ENCODE measurements at regions not wholly inside any gene's neighbourhood (a gene's known extent, or its start where the extent isn't known, plus 50 kb on each side); places are given as distances from the start of the nearest gene placed in this dataset.

DNA sequence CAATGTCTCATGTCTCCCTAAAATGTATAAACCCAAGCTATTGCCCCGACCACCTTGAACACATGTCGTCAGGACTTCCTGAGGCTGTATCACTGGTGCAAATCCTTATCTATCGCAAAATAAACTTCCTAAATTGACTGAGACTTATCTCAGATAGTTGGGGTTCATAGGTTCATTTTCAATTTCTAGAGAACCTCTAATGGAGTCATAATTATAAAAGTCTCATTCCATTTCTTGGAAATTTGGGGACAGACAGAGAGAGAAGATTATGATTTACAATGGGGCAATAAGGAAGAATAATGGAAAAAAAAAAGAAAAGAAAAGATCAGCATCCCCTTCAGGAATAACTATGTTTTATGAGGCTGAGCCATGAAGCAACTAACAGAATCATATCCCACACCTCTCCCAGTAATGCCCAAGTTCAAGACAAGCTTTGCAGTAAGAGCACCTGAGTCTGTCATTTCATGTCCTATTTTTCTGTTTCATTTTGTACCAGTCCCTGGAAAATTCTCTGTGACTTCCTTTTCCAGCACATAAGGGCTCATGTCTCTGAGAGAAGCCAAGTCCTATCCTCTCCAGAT, 70.0 kb upstream of the ETS2 start:
- no peak for DNase-seq (ENCODE audit: low read depth in 1 of 2, low spot score in 1 of 2)

DNA sequence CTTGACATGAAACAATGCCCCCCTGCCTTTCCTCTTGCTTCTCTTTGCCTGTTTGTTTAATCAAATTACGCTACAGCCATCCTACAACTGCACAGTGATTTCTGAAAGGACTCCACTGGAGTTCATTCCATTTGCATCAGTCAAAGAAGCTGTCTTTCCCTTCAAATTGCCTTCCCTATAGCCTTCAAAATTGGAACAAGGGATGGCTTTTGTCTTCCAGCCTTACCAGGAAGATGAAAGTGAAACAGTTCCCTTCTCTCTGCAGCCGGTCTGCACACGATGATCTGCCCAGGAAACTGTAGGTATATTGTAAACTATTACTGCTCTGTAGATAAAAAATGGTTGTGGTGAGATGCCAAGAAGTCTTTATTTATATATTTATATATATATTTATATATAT, 65.6 kb upstream of the ETS2 start:
- no peak for DNase-seq (ENCODE audit: low read depth in 1 of 2, low spot score in 1 of 2)

DNA sequence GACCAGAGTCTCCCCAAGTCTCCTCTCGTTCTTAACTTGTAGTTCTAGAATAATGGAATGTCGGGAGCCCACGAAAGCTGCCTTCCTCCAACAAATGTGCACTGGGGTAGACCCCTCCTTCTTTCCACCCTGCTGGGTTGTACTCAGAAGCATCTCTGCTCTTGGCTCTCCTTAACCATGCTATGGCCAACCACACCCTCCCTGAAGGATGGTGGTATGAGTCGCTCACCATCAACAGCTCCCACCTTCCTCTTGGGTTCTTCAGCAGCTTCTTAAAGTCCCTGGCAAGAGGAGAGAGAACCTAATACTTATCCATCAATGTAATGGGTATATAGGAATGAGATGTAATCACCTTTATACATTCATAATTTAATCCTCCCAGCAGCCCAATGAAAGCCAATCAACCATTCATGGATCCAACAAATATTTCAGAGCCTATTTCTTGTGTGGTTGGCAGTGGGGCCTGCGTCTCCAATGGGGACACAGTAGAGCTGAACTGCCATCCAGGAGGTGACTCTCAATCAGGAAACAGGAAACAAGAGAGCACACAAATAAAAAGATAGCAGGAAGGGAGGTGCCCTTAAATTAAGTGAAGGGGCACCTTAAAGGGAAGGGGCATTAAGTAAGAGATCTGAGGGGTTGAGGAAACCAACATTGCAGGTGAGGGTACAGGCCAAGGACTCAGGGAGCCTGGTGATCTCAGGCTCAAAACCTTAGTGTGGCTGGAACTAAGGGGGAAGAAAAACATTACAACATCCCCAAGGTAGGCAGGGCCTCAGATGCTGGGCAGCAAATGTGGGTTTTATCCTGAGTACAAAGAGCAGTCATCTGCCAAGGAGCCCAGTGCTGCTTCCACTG, 64.4 kb upstream of the ETS2 start:
- DNase-seq (ENCODE audit: low read depth in 1 of 2, low spot score in 1 of 2): no peak

DNA sequence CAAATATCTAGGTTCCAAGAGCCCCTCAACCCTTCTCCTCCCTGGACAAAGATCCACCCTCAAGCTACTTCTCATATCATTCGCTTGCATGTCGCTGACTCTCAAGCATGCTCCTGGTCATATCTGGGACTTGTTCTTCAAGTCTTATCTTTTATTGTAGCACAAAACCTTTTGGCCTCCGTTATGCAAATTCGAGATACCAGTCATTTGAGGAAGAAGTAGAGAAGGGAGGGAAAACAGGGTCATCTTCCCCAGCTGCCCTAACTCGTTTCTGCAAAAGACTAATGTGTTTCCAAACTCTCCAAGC, 63.8 kb upstream of the ETS2 start:
- DNase-seq (ENCODE audit: low read depth in 1 of 2, low spot score in 1 of 2): no peak

DNA sequence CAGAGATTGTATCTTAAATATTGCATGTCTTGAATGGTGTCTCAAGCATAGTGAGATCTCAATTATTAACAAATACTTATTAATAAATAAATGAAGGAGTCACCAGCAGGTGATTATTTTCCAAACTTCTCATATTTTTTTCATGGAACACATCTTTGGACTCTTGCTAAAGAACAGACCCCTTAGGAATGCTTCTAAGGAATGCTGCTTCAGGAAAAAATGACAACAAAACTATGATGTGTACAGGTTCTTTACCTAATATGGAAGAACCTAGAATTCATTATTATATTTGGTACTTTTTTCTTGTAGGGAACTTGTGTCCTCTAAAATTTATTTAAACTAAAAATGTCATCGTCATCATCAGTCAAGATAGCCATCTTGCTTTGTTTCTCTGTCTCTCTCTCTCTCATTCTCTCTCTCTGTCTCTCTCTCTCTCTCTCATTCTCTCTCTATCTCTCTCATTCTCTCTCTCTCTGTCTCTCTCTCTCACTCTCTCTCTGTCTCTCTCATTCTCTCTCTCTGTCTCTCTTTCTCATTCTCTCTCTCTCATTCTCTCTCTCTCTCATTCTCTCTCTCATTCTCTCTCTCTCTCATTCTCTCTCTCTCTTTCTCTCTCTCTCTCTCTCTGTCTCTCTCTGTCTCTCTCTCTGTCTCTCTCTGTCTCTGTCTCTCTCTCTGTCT, 63.0 kb upstream of the ETS2 start:
- DNase-seq (ENCODE audit: low read depth in 1 of 2, low spot score in 1 of 2): no peak

DNA sequence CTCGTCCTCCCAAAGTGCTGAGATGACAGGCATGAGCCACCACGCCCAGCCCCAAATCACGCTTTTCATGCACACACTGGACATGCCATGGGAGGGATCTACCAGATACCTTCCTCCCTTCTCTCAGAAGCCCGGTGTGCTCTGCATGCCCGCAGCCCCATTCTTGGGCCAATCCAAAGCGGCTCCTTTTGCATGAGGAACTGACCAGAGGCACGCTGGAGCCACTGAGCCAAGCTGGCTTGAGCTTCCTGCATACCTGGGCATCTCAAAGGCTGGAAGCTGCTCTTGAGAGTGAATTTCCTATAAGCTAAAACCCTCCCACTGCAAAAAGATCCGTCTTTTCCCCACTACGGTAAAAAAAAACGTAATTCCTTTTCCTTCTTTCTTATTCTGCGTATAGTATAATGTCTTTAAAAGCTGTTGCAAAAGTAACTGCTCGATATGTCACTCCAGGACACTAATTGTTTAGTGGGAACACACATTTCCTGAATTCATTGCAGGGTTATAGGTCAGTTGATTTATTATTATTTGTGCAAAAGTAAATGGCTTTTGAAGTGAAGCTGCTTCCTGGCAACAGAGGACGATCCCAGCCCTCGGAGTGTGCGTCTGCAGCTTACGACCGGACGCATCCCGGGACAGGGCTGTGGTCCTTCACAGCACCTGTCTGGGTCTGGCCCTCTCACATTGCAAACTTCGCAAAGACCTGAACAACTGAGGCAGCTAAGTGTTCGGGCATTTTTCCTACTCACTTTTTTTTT, 61.8 kb upstream of the ETS2 start:
- no peak for DNase-seq (ENCODE audit: low read depth in 1 of 2, low spot score in 1 of 2)

DNA sequence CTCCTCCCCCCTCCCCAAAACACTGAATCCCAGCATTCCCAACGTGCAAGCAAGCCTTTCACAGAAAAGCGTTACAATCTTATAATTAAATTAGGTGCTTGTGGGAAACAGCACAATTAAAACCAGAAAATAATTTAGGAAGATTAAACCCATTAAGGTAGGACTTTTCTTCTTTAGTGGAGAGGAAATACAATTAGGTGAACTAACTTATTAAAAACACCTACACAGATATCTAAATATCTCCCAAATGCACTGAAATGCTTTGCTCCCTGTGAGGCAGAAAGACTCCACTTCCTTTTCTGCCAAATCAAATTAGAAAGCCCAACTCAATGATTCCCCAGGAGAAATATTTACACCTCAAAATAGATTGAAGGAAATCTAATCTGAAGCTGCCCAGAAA, 60.9 kb upstream of the ETS2 start:
- DNase-seq (ENCODE audit: low read depth in 1 of 2, low spot score in 1 of 2): no peak

DNA sequence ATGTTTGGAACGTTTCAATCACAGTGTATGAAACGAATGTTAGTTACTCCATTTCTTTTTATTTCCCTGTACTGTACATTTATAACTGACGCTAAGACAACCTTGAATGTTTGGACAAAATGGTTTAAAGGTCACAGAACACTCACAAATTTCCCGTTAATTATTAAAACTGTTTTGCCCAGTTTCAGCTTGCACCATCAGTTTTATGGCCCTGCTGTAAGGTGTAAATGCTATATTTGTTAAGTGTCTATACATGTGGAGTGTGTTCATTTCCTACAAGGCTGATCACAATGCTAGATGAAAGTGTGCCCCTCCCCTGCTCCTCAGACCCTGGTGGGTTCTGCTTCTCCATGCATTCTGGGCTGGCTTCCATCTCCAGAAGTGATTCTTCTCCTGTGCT, 57.9 kb upstream of the ETS2 start:
- no peak for DNase-seq (ENCODE audit: low read depth in 1 of 2, low spot score in 1 of 2)

DNA sequence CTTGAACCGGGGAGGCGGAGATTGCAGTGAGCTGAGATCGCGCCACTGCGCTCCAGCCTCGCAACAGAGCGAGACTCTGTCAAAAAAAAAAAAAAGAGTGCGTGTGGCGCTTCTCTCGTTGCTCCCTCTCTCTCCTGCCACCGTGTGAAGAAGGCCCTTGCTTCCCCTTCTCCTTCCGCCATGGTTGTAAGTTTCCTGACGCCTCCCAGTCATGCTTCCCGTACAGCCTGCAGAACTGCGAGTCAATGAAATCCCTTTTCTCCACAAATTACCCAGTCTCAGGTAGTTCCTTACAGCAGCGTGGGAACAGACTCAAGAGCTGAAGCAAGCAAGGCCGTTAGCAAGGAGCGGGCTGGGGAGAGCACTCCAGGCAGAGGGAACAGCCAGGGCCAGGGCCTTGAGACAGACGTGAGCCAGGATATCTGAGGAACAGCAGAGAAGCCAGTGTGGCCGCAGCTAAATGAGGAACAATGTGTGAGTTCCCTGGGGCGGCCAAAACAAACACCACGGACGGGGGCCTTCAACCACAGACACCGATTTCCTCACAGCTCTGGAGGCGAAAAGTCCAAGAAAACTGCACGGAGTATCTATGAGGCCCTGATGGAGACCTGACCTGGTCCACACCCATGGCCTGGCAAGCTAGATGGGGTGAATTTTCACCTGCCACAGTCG, 54.2 kb upstream of the ETS2 start:
- DNase-seq (ENCODE audit: low read depth in 1 of 2, low spot score in 1 of 2): no peak

DNA sequence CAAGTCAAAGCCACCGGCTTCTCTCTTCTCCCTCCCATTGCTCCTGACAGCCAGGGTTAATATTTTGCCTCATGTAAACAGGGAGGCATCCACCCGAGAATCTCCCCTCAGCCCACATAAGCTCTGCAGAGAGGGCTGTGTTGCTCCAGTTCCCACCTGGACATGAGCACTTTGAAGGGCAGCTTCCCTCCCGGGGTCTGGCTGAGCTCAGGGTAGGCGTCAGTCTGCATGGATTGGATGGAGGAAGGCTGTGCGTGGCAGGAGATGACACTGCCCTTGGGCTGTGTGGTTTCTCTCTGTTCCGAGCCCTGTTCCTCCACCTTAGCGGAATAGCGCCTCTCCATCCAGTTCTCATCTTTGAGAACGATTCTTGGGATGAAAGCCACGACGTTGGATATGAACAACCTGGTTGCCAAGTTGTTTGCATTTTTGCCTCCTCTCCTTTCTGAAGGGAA, 53.7 kb upstream of the ETS2 start:
- no peak for DNase-seq (ENCODE audit: low read depth in 1 of 2, low spot score in 1 of 2)

DNA sequence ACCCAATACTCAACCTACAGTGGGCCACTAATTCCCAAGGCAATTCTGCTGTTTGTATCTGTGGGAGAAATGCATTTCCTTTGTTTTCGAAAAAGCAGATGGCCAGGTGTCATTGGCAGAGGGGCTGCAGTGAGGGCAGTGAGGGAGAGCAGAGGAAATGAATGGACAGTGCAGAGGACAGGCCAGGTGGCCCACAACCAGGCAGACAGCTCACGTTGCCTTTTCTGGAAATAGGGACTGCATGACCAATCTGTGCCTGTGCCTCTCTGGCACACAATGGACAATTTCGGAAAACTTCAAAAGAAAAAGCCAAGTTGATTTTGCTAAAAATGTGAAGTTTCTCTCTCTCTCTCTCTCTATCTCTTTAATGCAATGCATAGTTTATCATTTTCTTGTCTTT, 52.6 kb upstream of the ETS2 start:
- no peak for DNase-seq (ENCODE audit: low read depth in 1 of 2, low spot score in 1 of 2)

DNA sequence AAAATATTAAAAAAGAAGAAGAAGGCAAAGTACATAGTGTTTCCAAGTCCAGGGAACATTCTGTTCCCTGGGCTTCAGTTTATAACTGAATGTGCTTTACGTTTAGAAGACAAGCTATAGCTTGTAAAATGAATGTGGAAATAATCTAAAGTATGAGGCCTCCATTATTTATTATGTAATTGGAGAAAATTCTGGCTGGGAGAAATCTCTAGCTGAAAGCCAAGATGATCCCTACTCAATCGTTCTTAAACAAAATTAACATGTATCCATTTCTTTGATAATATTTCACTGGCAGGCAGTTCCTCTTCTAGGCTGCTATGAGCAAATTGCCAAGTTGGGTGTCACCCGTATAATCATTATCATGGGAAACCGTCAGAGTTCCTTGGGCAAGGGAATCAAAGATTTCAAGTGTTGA, 52.2 kb upstream of the ETS2 start:
- DNase-seq (ENCODE audit: low read depth in 1 of 2, low spot score in 1 of 2): no peak

Measured in stimulated activated CD4-positive, alpha-beta T cell treated with anti-CD3 and anti-CD28 coated beads, Interleukin-15, amount 100 ng/mL, for 1 hour (primary cell).